ENCODE measurements at regions not wholly inside any gene's neighbourhood (a gene's known extent, or its start where the extent isn't known, plus 50 kb on each side); places are given as distances from the start of the nearest gene placed in this dataset.

DNA sequence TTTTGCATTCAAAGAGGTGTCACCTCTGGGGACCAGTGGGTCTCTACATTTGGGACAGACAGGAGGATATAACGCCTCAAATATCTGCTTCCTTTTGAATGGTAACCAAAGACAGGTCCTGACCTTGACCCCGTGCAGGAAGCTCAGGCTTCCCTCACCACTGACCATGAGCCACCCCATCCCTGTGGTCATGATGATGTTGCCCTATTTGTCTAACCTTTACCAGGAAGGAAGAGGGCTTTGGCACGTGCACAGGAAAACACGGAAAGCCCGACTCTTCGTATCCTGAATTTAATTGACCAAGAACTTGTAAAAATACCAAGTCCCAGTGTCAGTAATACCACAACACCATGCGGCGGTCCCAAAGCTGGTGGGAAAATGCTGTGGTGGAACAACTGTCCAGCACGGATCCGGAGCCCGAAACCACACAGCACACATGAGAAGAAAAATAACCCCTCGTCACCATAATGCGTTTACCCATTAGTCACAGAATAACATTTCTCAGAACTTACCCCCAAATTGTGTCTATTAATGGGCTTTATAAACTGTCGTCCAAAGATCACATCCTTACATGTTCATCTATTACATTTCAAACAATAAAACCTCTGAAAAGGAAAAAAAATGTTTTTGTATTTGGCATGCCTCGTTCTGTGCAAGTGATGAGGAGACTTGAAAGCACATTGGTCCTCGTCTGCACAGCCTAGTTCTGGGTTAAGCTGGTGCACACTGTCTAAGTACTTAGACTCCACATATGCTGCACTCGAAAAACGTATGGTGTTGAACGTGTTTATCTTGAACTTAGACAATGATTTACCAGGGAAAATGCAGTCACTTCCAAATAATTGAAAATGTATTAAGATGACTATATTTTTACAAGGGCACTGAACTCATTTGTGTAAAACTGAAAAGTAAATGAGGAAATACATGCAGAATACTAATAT is 118.9 kb upstream of the IGF1R start:
- no peak for TF ChIP-seq EZH2phosphoT487 (IDR thresholded peaks at IDR 0.05; ENCODE audit: low read depth)
- TF ChIP-seq, protein P1, sequence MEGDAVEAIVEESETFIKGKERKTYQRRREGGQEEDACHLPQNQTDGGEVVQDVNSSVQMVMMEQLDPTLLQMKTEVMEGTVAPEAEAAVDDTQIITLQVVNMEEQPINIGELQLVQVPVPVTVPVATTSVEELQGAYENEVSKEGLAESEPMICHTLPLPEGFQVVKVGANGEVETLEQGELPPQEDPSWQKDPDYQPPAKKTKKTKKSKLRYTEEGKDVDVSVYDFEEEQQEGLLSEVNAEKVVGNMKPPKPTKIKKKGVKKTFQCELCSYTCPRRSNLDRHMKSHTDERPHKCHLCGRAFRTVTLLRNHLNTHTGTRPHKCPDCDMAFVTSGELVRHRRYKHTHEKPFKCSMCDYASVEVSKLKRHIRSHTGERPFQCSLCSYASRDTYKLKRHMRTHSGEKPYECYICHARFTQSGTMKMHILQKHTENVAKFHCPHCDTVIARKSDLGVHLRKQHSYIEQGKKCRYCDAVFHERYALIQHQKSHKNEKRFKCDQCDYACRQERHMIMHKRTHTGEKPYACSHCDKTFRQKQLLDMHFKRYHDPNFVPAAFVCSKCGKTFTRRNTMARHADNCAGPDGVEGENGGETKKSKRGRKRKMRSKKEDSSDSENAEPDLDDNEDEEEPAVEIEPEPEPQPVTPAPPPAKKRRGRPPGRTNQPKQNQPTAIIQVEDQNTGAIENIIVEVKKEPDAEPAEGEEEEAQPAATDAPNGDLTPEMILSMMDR (IDR thresholded peaks at IDR 0.05; ENCODE audit: low read depth, low read length), result no peak
- Histone ChIP-seq H3K36me3 (replicated peaks; ENCODE audit: low read depth, low read length) (no peaks in the 10 kb centered on the region), H3K27ac (ENCODE audit: low read length) (no peak overlapping the region), H3K9ac (ENCODE audit: low read length) (no peak overlapping the region), H3K27me3 (ENCODE audit: low read depth, low read length) (peaks cover 45% of the 10 kb centered on the region), H3K9me3 (ENCODE audit: insufficient read depth, low read length) (no peaks in the 10 kb centered on the region), H3K79me2 (ENCODE audit: low read length) (no peaks in the 10 kb centered on the region), H3K4me3 (ENCODE audit: low read length) (no peak overlapping the region), H2AFZ (ENCODE audit: low read depth, low read length) (no peak overlapping the region), H3K4me2 (ENCODE audit: low read length) (peak overlapping the region; percentile 52), H4K20me1 (ENCODE audit: insufficient read depth, low read length) (peaks cover 5% of the 10 kb centered on the region; the same call in 1 of the 2 replicates), H3K4me1 (ENCODE audit: low read length) (peaks cover 16% of the 10 kb centered on the region)

DNA sequence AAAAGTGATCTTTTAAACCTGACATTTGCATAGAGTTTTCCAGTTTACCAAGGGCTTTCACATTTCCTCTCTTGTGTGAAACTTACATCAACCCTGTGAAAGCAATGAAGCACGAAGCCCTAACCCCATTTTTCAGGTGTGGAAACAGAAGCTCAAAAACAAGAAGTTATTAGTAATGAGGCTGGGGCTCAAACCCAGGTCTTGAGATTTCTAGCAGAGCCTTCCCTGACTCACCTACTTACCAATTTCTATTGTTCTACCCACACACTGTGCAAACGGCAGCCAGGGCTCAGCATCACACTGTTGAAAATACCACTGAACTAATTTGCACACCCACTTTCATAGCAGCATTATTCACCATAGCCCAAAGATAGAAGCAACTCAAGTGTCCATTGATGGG is 117.8 kb upstream of the IGF1R start:
- H2AFZ ChIP-seq (ENCODE audit: low read depth, low read length), result no peak overlapping the region
- no peak overlapping the region for H3K27ac ChIP-seq (ENCODE audit: low read length)
- H4K20me1 ChIP-seq (ENCODE audit: insufficient read depth, low read length), result peaks cover 5% of the 10 kb centered on the region; the same call in 1 of the 2 replicates
- H3K9ac ChIP-seq (ENCODE audit: low read length), result no peak overlapping the region
- no peaks in the 10 kb centered on the region for H3K79me2 ChIP-seq (ENCODE audit: low read length)
- peaks cover 45% of the 10 kb centered on the region for H3K27me3 ChIP-seq (ENCODE audit: low read depth, low read length)
- peak overlapping the region; percentile 9; the same call in 1 of the 2 replicates for H3K4me3 ChIP-seq (ENCODE audit: low read length)
- H3K4me1 ChIP-seq (ENCODE audit: low read length), result peaks cover 16% of the 10 kb centered on the region
- H3K4me2 ChIP-seq (ENCODE audit: low read length), result peak overlapping the region; percentile 52
- TF ChIP-seq, protein P1 (IDR thresholded peaks at IDR 0.05; ENCODE audit: low read depth, low read length), result no peak
- no peak for TF ChIP-seq EZH2phosphoT487 (IDR thresholded peaks at IDR 0.05; ENCODE audit: low read depth)
- H3K36me3 ChIP-seq (replicated peaks; ENCODE audit: low read depth, low read length), result no peaks in the 10 kb centered on the region
- H3K9me3 ChIP-seq (ENCODE audit: insufficient read depth, low read length), result no peaks in the 10 kb centered on the region

- no peak overlapping the region for H3K4me2 ChIP-seq (ENCODE audit: low read length)
- H3K27ac ChIP-seq (ENCODE audit: low read length), result no peak overlapping the region
- no peak overlapping the region for H2AFZ ChIP-seq (ENCODE audit: low read depth, low read length)
- H3K27me3 ChIP-seq (ENCODE audit: low read depth, low read length), result peaks cover 45% of the 10 kb centered on the region
- peaks cover 16% of the 10 kb centered on the region for H3K4me1 ChIP-seq (ENCODE audit: low read length)
- H3K9ac ChIP-seq (ENCODE audit: low read length), result no peak overlapping the region
- no peaks in the 10 kb centered on the region for H3K79me2 ChIP-seq (ENCODE audit: low read length)
- no peak for TF ChIP-seq EZH2phosphoT487 (IDR thresholded peaks at IDR 0.05; ENCODE audit: low read depth)
- TF ChIP-seq, protein P1 (IDR thresholded peaks at IDR 0.05; ENCODE audit: low read depth, low read length), result no peak
- H3K36me3 ChIP-seq (replicated peaks; ENCODE audit: low read depth, low read length), result no peaks in the 10 kb centered on the region
- peaks cover 5% of the 10 kb centered on the region; the same call in 1 of the 2 replicates for H4K20me1 ChIP-seq (ENCODE audit: insufficient read depth, low read length)
- H3K9me3 ChIP-seq (ENCODE audit: insufficient read depth, low read length), result no peaks in the 10 kb centered on the region
- no peak overlapping the region for H3K4me3 ChIP-seq (ENCODE audit: low read length)
Measured at GRCh38 chr15:98532063-98532462, 116.3 kb upstream of the IGF1R start.

DNA sequence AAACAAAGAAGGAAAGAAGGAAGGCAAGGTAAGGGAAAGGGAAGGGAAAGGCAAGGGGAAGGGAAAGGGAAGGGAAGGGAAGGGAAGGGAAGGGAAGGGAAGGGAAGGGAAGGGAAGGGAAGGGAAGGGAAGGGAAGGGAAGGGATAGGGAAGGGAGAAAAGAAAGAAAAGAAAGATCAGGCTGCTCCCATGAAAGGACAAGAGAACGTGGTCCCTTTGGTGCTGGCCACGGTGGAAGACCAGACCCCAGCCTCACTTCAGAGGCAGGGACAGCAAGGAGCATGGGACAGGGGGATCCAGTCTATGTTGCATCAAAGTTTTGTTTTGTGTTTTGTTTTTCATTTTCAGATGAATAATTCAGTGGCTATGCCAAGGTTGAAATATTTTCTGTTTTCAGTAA is 111.4 kb upstream of the IGF1R start:
- no peak overlapping the region for H3K4me2 ChIP-seq (ENCODE audit: low read length)
- H3K79me2 ChIP-seq (ENCODE audit: low read length), result no peaks in the 10 kb centered on the region
- H3K9ac ChIP-seq (ENCODE audit: low read length), result no peak overlapping the region
- H3K4me1 ChIP-seq (ENCODE audit: low read length), result no peaks in the 10 kb centered on the region
- peaks cover 37% of the 10 kb centered on the region for H3K27me3 ChIP-seq (ENCODE audit: low read depth, low read length)
- TF ChIP-seq, protein P1 (IDR thresholded peaks at IDR 0.05; ENCODE audit: low read depth, low read length), result no peak
- TF ChIP-seq EZH2phosphoT487 (IDR thresholded peaks at IDR 0.05; ENCODE audit: low read depth), result no peak
- no peaks in the 10 kb centered on the region for H3K36me3 ChIP-seq (replicated peaks; ENCODE audit: low read depth, low read length)
- H3K9me3 ChIP-seq (ENCODE audit: insufficient read depth, low read length), result no peaks in the 10 kb centered on the region
- no peak overlapping the region for H3K4me3 ChIP-seq (ENCODE audit: low read length)
- H2AFZ ChIP-seq (ENCODE audit: low read depth, low read length), result no peak overlapping the region
- H3K27ac ChIP-seq (ENCODE audit: low read length), result no peak overlapping the region
- H4K20me1 ChIP-seq (ENCODE audit: insufficient read depth, low read length), result no peaks in the 10 kb centered on the region

Data from OCI-LY3 (cell line).